ENCODE measurements at regions not wholly inside any gene's neighbourhood (a gene's known extent, or its start where the extent isn't known, plus 50 kb on each side); places are given as distances from the start of the nearest gene placed in this dataset.
"Not testable (repeated sequence)": the region's sequence is repeated elsewhere in the genome, so short reads cannot be mapped to it uniquely, and the experiment has no call there.

DNA sequence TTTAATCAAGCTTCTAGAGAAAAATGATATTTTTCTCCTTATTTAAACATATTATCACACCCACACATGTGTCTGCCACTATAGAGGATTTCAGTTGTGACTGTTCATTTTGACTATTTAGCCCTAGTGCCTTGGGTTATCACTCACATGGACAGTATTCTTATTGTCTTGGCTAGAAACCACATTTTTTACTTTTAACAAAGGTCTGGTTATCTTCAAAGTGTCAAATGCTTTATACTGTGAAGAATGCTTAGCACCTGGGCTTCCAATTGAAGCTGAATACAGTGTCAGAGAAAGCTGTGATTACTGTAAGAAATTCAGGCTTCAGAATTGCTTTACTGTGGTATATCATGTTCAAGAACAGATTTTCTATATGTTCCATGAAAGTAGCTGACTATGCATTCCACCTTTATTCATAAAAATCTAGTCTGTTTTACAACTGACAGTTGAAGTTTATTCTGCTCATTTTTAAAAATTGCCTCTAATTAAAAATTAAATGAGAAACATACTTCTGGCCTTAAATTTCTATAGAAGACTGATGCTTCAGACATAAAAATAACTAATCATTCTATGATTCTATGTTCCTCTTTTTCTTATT is 278.6 kb downstream of the SEMA3D start:
- H3K4me3 ChIP-seq (ENCODE audit: low read depth, low read length) = no peak overlapping the region
- TF ChIP-seq, protein P1, sequence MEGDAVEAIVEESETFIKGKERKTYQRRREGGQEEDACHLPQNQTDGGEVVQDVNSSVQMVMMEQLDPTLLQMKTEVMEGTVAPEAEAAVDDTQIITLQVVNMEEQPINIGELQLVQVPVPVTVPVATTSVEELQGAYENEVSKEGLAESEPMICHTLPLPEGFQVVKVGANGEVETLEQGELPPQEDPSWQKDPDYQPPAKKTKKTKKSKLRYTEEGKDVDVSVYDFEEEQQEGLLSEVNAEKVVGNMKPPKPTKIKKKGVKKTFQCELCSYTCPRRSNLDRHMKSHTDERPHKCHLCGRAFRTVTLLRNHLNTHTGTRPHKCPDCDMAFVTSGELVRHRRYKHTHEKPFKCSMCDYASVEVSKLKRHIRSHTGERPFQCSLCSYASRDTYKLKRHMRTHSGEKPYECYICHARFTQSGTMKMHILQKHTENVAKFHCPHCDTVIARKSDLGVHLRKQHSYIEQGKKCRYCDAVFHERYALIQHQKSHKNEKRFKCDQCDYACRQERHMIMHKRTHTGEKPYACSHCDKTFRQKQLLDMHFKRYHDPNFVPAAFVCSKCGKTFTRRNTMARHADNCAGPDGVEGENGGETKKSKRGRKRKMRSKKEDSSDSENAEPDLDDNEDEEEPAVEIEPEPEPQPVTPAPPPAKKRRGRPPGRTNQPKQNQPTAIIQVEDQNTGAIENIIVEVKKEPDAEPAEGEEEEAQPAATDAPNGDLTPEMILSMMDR (IDR thresholded peaks at IDR 0.05; ENCODE audit: borderline replicate concordance, insufficient read depth, low read depth, low read length) = no peak

DNA sequence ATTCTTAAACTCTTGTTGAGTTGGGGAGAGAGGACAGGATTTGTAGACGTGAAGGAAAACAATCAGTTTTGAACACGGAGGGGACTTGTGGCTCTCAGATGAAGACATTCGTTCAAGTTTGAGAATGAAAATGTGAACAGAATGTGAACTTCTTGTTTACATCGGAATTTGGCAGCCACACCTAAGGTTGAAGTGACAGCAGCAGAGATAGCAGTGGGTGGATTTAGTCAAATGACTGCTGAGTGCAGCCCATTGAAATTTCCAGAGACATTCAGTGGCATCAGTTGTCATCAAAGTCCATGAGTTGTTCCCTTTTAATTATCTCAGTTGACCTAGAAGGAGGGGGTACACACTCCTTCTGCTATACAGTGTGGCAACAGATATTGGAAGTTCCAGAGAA is 280.0 kb downstream of the SEMA3D start:
- H3K4me3 ChIP-seq (ENCODE audit: low read depth, low read length) = no peak overlapping the region
- TF ChIP-seq, protein P1 (IDR thresholded peaks at IDR 0.05; ENCODE audit: borderline replicate concordance, insufficient read depth, low read depth, low read length) = no peak

DNA sequence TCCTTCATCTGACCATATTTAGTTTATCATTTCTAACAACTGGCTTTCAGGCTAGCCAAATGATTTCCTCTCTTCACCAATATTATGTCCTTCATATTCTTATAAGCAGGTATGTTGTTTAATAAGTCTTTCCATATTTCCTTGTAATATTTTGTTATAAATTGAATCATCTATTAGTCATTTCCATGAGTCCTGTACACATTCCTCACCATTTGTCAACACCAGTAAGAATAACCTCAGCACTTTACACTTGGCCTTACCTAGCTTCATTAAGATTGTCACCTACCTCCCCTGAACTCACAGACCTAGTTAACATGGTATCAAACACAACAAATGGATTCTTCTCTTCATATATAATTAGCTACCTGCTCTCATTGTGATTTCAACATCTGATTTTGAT is 282.3 kb downstream of the SEMA3D start:
- TF ChIP-seq, protein P1 (IDR thresholded peaks at IDR 0.05; ENCODE audit: borderline replicate concordance, insufficient read depth, low read depth, low read length) = no peak
- H3K4me3 ChIP-seq (ENCODE audit: low read depth, low read length) = no peak overlapping the region

DNA sequence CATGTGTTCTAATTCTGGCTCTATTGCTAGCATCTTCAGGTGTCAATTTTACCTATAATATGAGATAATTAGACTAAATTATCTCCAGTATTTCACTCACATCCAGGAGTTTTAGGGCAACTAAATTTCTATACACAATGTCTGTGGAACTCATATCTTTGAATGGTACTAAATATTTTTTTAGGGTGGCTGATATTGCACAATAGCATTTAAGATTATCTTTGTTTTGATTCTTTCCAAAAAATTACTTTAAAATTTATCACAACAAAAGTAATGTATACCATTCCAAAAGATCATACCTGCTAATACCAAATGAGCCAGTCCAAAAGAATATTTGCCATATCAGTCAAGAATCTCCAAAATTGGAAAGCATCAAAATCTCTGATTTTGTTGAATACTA is 285.5 kb downstream of the SEMA3D start:
- no peak overlapping the region for H3K4me3 ChIP-seq (ENCODE audit: low read depth, low read length)
- TF ChIP-seq, protein P1 (IDR thresholded peaks at IDR 0.05; ENCODE audit: borderline replicate concordance, insufficient read depth, low read depth, low read length) = no peak

DNA sequence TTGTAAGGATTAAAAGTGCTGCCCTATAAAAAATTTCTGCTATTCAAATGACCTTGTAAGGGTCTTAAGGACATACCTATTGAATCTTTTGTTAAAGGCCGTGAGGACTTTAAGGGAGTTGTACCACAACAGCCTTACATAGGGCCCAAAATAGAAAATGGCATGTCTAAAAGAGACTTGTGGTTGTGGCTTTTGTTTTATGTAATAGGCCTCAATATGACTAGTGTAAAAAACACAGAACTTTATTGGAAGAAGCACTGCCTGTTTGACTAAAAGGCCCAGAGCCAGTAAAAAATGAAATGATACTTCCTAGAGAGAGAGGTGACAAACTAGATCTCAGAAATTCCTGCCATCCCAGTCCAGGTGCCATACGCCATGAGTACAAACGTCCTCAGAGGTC is 286.6 kb downstream of the SEMA3D start:
- H3K4me3 ChIP-seq (ENCODE audit: low read depth, low read length) = no peak overlapping the region
- TF ChIP-seq, protein P1 (IDR thresholded peaks at IDR 0.05; ENCODE audit: borderline replicate concordance, insufficient read depth, low read depth, low read length) = no peak

DNA sequence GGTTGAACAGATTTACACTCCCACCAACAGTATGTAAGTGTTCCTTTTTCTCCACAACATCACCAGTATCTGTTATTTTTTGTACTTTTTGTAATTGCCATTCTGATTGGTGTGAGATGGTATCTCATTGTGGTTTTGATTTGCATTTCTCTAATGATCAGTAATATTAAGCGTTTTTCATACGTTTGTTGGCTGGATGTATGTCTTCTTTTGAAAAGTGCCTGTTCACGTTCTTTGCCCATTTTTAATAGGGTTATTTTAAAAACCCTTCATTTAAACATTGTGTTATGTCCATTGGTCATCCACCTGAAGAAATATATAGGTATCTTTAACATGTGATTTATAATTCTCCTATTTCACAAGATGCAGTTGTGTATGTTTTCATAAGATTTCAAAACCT is 291.3 kb downstream of the SEMA3D start:
- H3K4me3 ChIP-seq (ENCODE audit: low read depth, low read length) = no peak overlapping the region
- TF ChIP-seq, protein P1 (IDR thresholded peaks at IDR 0.05; ENCODE audit: borderline replicate concordance, insufficient read depth, low read depth, low read length) = no peak

DNA sequence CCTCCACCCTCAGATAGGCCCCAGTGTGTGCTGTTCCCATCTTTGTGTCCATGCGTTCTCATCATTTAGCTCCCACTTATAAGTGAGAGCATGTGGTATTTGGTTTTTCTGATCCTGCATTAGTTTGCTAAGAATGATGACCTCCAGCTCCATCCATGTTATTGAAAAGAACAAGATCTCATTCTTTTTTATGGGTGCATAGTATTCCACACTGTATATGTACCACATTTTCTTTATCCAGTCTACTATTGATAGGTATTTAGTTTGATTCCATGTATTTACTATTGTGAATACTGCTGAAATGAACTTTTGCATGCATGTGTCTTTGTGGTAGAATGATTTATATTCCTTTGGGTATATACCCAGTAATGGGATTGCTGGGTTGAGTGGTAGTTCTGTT is 303.3 kb downstream of the SEMA3D start:
- not testable (repeated sequence) for H3K4me3 ChIP-seq (ENCODE audit: low read depth, low read length)

DNA sequence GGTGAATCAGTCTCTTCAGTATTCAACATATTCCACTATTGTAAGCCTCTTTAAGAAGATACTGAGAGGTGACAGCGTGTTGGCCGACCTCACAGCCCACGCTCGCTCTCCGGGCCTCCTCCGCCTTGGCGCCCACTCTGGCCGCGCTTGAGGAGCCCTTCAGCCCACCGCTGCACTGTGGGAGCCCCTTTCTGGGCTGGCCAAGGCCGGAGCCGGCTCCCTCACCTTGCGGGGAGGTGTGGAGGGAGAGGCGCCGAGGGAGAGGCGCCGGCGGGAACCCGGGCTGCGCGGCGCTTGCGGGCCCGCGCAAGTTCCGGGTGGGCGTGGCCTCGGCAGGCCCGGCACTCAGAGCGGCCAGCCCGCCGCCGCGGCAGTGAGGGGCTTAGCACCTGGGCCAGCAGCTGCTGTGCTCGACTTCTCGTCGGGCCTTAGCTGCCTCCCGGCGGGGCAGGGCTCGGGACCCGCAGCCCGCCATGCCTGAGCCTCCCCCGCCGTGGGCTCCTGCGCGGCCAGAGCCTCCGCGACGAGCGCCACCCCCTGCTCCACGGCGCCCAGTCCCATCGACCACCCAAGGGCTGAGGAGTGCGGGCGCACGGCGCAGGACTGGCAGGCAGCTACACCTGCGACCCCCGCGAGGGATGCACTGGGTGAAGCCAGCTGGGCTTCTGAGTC is 306.4 kb downstream of the SEMA3D start:
- not testable (repeated sequence) for H3K4me3 ChIP-seq (ENCODE audit: low read depth, low read length)

Data from GM12875 (cell line).